Uterus (tissue), 2 donors: ENCODE measurements at regions not wholly inside any gene's neighbourhood (a gene's known extent, or its start where the extent isn't known, plus 50 kb on each side); places are given as distances from the start of the nearest gene placed in this dataset.

Experiments used
- CTCF ChIP-seq, 4 experiments: fragments of 200-600 bp in 2 of 4; fragments of 450-650 bp in 2 of 4; sonication (generic) in 2 of 4; IDR thresholded peaks; one replicate each; pipeline ENCODE4 v1.5.1; 2016 to 2019; ENCODE audit warnings: antibody characterized with exemption in 4 of 4, mild to moderate bottlenecking in 2 of 4, moderate library complexity in 1 of 4
- POLR2A ChIP-seq, 2 donors: fragments of 450-650 bp; IDR thresholded peaks; one replicate each; pipeline ENCODE4 v1.6.1; 2016; ENCODE audit warnings: antibody characterized with exemption in 2 of 2, mild to moderate bottlenecking in 1 of 2, moderate library complexity in 1 of 2

- TF ChIP-seq CTCF (IDR thresholded peaks at IDR 0.05) (no peak), POLR2A (IDR thresholded peaks at IDR 0.05) (no peak)
Measured at GRCh38 chr5:8470489-8470888, 601.5 kb downstream of the MTRR start.
